ENCODE measurements at regions not wholly inside any gene's neighbourhood (a gene's known extent, or its start where the extent isn't known, plus 50 kb on each side); places are given as distances from the start of the nearest gene placed in this dataset.

DNA sequence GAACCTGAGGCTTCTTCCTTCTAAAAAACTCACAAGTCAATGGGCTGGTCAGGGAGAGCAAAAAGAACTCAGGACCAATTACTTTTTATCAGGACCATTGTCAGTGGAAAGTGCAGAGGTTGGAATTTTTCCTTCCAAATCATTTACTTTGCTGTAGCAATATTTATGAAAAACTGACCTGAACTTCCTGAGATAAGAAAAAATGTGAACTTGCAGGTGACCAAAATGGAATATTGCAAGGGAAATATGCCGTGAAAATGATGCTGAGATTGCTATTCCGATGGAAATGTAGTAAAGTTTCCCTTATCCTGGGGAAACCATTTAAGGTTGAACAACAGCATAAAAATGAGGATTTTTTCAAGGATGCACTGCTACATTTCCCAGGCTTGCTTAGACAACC lies 148.3 kb upstream of the PFKP start:
- Histone ChIP-seq H3K4me3 (ENCODE audit: control extremely low read depth in 1 of 5, extremely low read depth in 1 of 5, insufficient read depth in 1 of 5, low read depth in 2 of 5, low read length in 4 of 5) (no peak overlapping the region), H3K79me2 (ENCODE audit: control insufficient read depth, insufficient read depth, low read length) (no peaks in the 10 kb centered on the region), H2AFZ (ENCODE audit: insufficient read depth, low read depth, low read length, poor library complexity, severe bottlenecking) (no peak overlapping the region), H3K4me1 (ENCODE audit: control insufficient read depth in 2 of 2, insufficient read depth in 2 of 2, low read length in 2 of 2) (no peaks in the 10 kb centered on the region), H3K27ac (ENCODE audit: low read length in 2 of 2) (no peak overlapping the region), H3K4me2 (replicated peaks; ENCODE audit: low read depth, low read length, poor library complexity, severe bottlenecking) (no peak overlapping the region), H3K9me3 (ENCODE audit: control extremely low read depth in 1 of 3, control insufficient read depth in 2 of 3, insufficient read depth in 1 of 3, low read length in 2 of 3) (peaks cover 0 to 7% (median 0%) of the 10 kb centered on the region in 3 donors), H3K27me3 (replicated peaks in 1 of 4; ENCODE audit: control extremely low read depth in 1 of 4, control insufficient read depth in 3 of 4, insufficient read depth in 4 of 4, low read length in 3 of 4) (peaks cover 0 to 16% (median 0%) of the 10 kb centered on the region in 4 experiments), H4K20me1 (ENCODE audit: control insufficient read depth, insufficient read depth, low read length, poor library complexity, severe bottlenecking) (no peaks in the 10 kb centered on the region), H3K9ac (ENCODE audit: low read length) (no peak overlapping the region), H3K36me3 (replicated peaks in 1 of 2; ENCODE audit: control extremely low read depth in 1 of 2, control insufficient read depth in 1 of 2, extremely low read depth in 1 of 2, insufficient read depth in 2 of 2, low read length in 1 of 2) (no peaks in the 10 kb centered on the region)
- TF ChIP-seq, protein P1, sequence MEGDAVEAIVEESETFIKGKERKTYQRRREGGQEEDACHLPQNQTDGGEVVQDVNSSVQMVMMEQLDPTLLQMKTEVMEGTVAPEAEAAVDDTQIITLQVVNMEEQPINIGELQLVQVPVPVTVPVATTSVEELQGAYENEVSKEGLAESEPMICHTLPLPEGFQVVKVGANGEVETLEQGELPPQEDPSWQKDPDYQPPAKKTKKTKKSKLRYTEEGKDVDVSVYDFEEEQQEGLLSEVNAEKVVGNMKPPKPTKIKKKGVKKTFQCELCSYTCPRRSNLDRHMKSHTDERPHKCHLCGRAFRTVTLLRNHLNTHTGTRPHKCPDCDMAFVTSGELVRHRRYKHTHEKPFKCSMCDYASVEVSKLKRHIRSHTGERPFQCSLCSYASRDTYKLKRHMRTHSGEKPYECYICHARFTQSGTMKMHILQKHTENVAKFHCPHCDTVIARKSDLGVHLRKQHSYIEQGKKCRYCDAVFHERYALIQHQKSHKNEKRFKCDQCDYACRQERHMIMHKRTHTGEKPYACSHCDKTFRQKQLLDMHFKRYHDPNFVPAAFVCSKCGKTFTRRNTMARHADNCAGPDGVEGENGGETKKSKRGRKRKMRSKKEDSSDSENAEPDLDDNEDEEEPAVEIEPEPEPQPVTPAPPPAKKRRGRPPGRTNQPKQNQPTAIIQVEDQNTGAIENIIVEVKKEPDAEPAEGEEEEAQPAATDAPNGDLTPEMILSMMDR (IDR thresholded peaks at IDR 0.05): no peak
- TF ChIP-seq EZH2 (IDR thresholded peaks at IDR 0.05; ENCODE audit: borderline replicate concordance, insufficient read depth, low read depth, low read length, poor library complexity, severe bottlenecking): no peak
- no peak for ATAC-seq (ENCODE audit: low read depth)
- Mint-ChIP-seq H3K27ac (no peak overlapping the region), H3K27me3 (peaks cover 23% of the 10 kb centered on the region), H3K4me3 (no peak overlapping the region), H3K4me1 (no peaks in the 10 kb centered on the region), H3K9me3 (ENCODE audit: insufficient read depth) (no peaks in the 10 kb centered on the region)
- ChIA-PET POLR2A (no interaction called here), CTCF (interaction anchor here (1.0 kb wide), 1 partner anchor 124 kb away, joined by 3 read pairs; no protein-coding TSS in a partner anchor)
- intact Hi-C loops (cut with micrococcal nuclease): no loop called here
- WGBS (ENCODE audit: insufficient coverage): 100% methylated on average over 2 of the region's 2 CpGs
- no peak for DNase-seq

DNA sequence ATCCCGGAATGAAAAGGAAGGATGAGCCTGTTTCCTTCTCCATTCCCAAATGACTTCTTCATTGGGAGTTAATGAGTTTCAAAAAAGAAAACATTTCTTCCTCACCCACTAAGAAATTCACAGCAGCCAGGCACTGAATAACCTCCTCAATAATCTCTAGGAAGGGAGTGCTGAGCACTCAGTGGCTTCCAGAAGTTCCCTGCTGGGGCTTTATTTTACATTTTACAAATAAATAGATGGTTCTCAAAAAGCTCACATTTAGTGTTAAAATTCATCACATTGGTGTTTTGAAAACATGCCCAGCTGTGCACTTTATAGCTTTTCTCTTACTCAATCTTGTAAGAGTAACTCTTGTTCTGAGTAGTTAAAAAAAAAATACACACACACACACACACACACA lies 148.9 kb upstream of the PFKP start:
- no CpG with 5 or more reads among the region's 1 CpG for WGBS (ENCODE audit: insufficient coverage)

More for the DNA sequence above, 148.9 kb upstream of the PFKP start:
- Histone ChIP-seq H3K9ac (ENCODE audit: low read length) (no peak overlapping the region), H4K20me1 (ENCODE audit: control insufficient read depth, insufficient read depth, low read length, poor library complexity, severe bottlenecking) (no peaks in the 10 kb centered on the region), H3K27me3 (replicated peaks in 1 of 4; ENCODE audit: control extremely low read depth in 1 of 4, control insufficient read depth in 3 of 4, insufficient read depth in 4 of 4, low read length in 3 of 4) (peaks cover 0 to 16% (median 0%) of the 10 kb centered on the region in 4 experiments), H3K4me2 (replicated peaks; ENCODE audit: low read depth, low read length, poor library complexity, severe bottlenecking) (no peak overlapping the region), H3K4me1 (ENCODE audit: control insufficient read depth in 2 of 2, insufficient read depth in 2 of 2, low read length in 2 of 2) (no peaks in the 10 kb centered on the region), H3K9me3 (ENCODE audit: control extremely low read depth in 1 of 3, control insufficient read depth in 2 of 3, insufficient read depth in 1 of 3, low read length in 2 of 3) (peaks cover 0 to 4% (median 0%) of the 10 kb centered on the region in 3 donors), H3K36me3 (replicated peaks in 1 of 2; ENCODE audit: control extremely low read depth in 1 of 2, control insufficient read depth in 1 of 2, extremely low read depth in 1 of 2, insufficient read depth in 2 of 2, low read length in 1 of 2) (no peaks in the 10 kb centered on the region), H2AFZ (ENCODE audit: insufficient read depth, low read depth, low read length, poor library complexity, severe bottlenecking) (no peak overlapping the region), H3K27ac (ENCODE audit: low read length in 2 of 2) (no peak overlapping the region), H3K79me2 (ENCODE audit: control insufficient read depth, insufficient read depth, low read length) (no peaks in the 10 kb centered on the region), H3K4me3 (ENCODE audit: control extremely low read depth in 1 of 5, extremely low read depth in 1 of 5, insufficient read depth in 1 of 5, low read depth in 2 of 5, low read length in 4 of 5) (no peak overlapping the region)
- no peaks in the 10 kb centered on the region for H3K9me3 Mint-ChIP-seq (ENCODE audit: insufficient read depth)
- DNase-seq (no peak), ATAC-seq (ENCODE audit: low read depth) (no peak)
- ChIA-PET CTCF (interaction anchor here (1.0 kb wide), 1 partner anchor 125 kb away, joined by 3 read pairs; no protein-coding TSS in a partner anchor), POLR2A (no interaction called here)
- peaks cover 23% of the 10 kb centered on the region for H3K27me3 Mint-ChIP-seq
- no peak overlapping the region for H3K27ac Mint-ChIP-seq
- intact Hi-C loops (cut with micrococcal nuclease): no loop called here
- no peak for TF ChIP-seq EZH2 (IDR thresholded peaks at IDR 0.05; ENCODE audit: borderline replicate concordance, insufficient read depth, low read depth, low read length, poor library complexity, severe bottlenecking)
- TF ChIP-seq, protein P1 (IDR thresholded peaks at IDR 0.05): no peak
- H3K4me3 Mint-ChIP-seq: no peak overlapping the region
- no peaks in the 10 kb centered on the region for H3K4me1 Mint-ChIP-seq

All from B cell (primary cell).